Transverse colon (tissue), 4 donors: ENCODE measurements at regions not wholly inside any gene's neighbourhood (a gene's known extent, or its start where the extent isn't known, plus 50 kb on each side); places are given as distances from the start of the nearest gene placed in this dataset.
"Not testable (repeated sequence)": the region's sequence is repeated elsewhere in the genome, so short reads cannot be mapped to it uniquely, and the experiment has no call there.

Experiments used
- POLR2A ChIP-seq: fragments of 450-650 bp; IDR thresholded peaks from one replicate; pipeline ENCODE4 v1.6.1; 2016; ENCODE audit warnings: antibody characterized with exemption, mild to moderate bottlenecking, moderate library complexity
- POLR2AphosphoS5 ChIP-seq, 3 donors: sonication (generic); formaldehyde crosslinking; IDR thresholded peaks; one replicate each; pipeline ENCODE4 v1.6.1; 2016; ENCODE audit warnings: antibody characterized with exemption in 3 of 3
- TF ChIP-seq, protein P1 (sequence below), 5 experiments: fragments of 200-600 bp in 3 of 5; fragments of 450-650 bp in 2 of 5; sonication (generic) in 3 of 5; IDR thresholded peaks; 1 replicate in 2 of 5; 2 replicates in 3 of 5; pipeline ENCODE4 v1.5.1; 2016 to 2017; ENCODE audit warnings: antibody characterized with exemption in 5 of 5, inconsistent platforms in 3 of 5, mild to moderate bottlenecking in 2 of 5, moderate library complexity in 1 of 5

DNA sequence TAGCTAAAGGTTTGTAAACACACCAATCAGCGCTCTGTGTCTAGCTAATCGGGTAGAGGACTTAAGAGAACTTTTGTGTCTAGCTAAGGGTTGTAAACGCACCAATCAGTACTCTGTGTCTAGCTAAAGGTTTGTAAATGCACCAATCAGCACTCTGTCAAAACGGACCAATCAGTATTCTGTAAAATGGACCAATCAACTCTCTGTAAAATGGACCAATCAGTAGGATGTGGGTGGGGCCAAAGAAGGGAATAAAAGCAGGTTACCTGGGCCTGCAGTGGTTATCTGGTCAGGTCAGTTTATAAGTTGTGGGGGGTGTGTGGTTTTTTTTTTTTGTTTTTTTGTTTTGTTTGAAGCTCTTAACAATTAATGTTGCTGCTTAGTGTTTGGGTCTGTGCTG, 152.4 kb downstream of the SLC35B3 start:
- TF ChIP-seq, protein P1, sequence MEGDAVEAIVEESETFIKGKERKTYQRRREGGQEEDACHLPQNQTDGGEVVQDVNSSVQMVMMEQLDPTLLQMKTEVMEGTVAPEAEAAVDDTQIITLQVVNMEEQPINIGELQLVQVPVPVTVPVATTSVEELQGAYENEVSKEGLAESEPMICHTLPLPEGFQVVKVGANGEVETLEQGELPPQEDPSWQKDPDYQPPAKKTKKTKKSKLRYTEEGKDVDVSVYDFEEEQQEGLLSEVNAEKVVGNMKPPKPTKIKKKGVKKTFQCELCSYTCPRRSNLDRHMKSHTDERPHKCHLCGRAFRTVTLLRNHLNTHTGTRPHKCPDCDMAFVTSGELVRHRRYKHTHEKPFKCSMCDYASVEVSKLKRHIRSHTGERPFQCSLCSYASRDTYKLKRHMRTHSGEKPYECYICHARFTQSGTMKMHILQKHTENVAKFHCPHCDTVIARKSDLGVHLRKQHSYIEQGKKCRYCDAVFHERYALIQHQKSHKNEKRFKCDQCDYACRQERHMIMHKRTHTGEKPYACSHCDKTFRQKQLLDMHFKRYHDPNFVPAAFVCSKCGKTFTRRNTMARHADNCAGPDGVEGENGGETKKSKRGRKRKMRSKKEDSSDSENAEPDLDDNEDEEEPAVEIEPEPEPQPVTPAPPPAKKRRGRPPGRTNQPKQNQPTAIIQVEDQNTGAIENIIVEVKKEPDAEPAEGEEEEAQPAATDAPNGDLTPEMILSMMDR (IDR thresholded peaks at IDR 0.05): not testable (repeated sequence)
- not testable (repeated sequence) for TF ChIP-seq POLR2A; POLR2AphosphoS5 (IDR thresholded peaks at IDR 0.05)
